HG03103 (cell line): ENCODE measurements at regions not wholly inside any gene's neighbourhood (a gene's known extent, or its start where the extent isn't known, plus 50 kb on each side); places are given as distances from the start of the nearest gene placed in this dataset.

Experiments
- ATAC-seq: cut with Tn5 transposase; IDR thresholded peaks from one replicate; pipeline ENCODE4 v1.9.1; 2021; ENCODE audit warnings: low read depth; ENCODE audit not compliant: unreplicated experiment

GRCh38 chr4:148779771-148780170 is 337.6 kb upstream of the NR3C2 start:
- no peak for ATAC-seq

- no peak for ATAC-seq
Measured at GRCh38 chr4:148778980-148779675, 336.9 kb upstream of the NR3C2 start.

GRCh38 chr4:148776941-148777340 is 334.7 kb upstream of the NR3C2 start:
- ATAC-seq: no peak

GRCh38 chr4:148774134-148774533 is 331.9 kb upstream of the NR3C2 start:
- ATAC-seq: no peak

GRCh38 chr4:148773313-148773712 is 331.1 kb upstream of the NR3C2 start:
- no peak for ATAC-seq

GRCh38 chr4:148770848-148771247 is 328.6 kb upstream of the NR3C2 start:
- no peak for ATAC-seq

- ATAC-seq: no peak
Measured at GRCh38 chr4:148770377-148770776, 328.2 kb upstream of the NR3C2 start.

GRCh38 chr4:148764720-148765119 is 322.5 kb upstream of the NR3C2 start:
- no peak for ATAC-seq

GRCh38 chr4:148757171-148757570 is 315.0 kb upstream of the NR3C2 start:
- no peak for ATAC-seq

GRCh38 chr4:148749403-148749802 is 307.2 kb upstream of the NR3C2 start:
- ATAC-seq: no peak

- ATAC-seq: no peak
Measured at GRCh38 chr4:148747721-148748268, 305.6 kb upstream of the NR3C2 start.

GRCh38 chr4:148740701-148741100 is 298.5 kb upstream of the NR3C2 start:
- ATAC-seq: no peak

GRCh38 chr4:148737061-148737770 is 295.0 kb upstream of the NR3C2 start:
- ATAC-seq: no peak

GRCh38 chr4:148735432-148736155 is 293.4 kb upstream of the NR3C2 start:
- peak; percentile 90 for ATAC-seq

- no peak for ATAC-seq
Measured at GRCh38 chr4:148730766-148731165, 288.6 kb upstream of the NR3C2 start.

- ATAC-seq: no peak
Measured at GRCh38 chr4:148730082-148730640, 287.9 kb upstream of the NR3C2 start.

- no peak for ATAC-seq
Measured at GRCh38 chr4:148717988-148718387, 275.8 kb upstream of the NR3C2 start.

- no peak for ATAC-seq
Measured at GRCh38 chr4:148716431-148717052, 274.3 kb upstream of the NR3C2 start.

- ATAC-seq: no peak
Measured at GRCh38 chr4:148704291-148704690, 262.1 kb upstream of the NR3C2 start.

- no peak for ATAC-seq
Measured at GRCh38 chr4:148694702-148695101, 252.5 kb upstream of the NR3C2 start.
